ENCODE measurements at regions not wholly inside any gene's neighbourhood (a gene's known extent, or its start where the extent isn't known, plus 50 kb on each side); places are given as distances from the start of the nearest gene placed in this dataset.

DNA sequence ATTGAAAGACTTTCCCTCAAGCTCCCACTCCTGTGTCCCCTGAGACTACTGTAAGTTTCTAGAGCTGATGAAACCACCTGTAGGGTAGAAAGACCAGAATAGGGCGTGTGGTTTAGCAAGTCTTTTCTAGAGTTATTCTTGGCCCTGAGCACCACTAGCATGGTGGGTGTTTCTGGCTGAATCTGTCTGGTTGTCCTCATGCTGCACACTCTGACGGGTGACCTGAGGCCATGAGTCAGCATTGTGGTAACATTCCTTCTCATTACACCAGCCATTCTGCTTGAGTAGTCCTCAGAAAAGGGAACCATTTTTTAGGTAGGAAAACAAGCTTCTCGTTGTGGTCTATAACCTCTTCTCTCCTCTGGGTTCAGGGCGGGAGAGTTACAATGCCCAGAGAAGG is 250.3 kb downstream of the SNX13 start:
- no peak for TF ChIP-seq POLR2A (IDR thresholded peaks at IDR 0.05)
- TF ChIP-seq, protein P1, sequence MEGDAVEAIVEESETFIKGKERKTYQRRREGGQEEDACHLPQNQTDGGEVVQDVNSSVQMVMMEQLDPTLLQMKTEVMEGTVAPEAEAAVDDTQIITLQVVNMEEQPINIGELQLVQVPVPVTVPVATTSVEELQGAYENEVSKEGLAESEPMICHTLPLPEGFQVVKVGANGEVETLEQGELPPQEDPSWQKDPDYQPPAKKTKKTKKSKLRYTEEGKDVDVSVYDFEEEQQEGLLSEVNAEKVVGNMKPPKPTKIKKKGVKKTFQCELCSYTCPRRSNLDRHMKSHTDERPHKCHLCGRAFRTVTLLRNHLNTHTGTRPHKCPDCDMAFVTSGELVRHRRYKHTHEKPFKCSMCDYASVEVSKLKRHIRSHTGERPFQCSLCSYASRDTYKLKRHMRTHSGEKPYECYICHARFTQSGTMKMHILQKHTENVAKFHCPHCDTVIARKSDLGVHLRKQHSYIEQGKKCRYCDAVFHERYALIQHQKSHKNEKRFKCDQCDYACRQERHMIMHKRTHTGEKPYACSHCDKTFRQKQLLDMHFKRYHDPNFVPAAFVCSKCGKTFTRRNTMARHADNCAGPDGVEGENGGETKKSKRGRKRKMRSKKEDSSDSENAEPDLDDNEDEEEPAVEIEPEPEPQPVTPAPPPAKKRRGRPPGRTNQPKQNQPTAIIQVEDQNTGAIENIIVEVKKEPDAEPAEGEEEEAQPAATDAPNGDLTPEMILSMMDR (IDR thresholded peaks at IDR 0.05) = no peak

All from right lobe of liver (tissue), 4 donors.